ENCODE measurements at regions not wholly inside any gene's neighbourhood (a gene's known extent, or its start where the extent isn't known, plus 50 kb on each side); places are given as distances from the start of the nearest gene placed in this dataset.

- in situ Hi-C loops (cut with MboI; ENCODE audit: low sequenced_read_pairs, unreplicated experiment), result no loop called here
- no peak for TF ChIP-seq CTCF (IDR thresholded peaks at IDR 0.05; ENCODE audit: borderline replicate concordance, control extremely low read depth, extremely low read depth, insufficient read depth, missing control alignments)
- no peak for DNase-seq (ENCODE audit: low spot score)
Measured at GRCh38 chr5:27313549-27313948, 275.2 kb upstream of the CDH9 start.

- no peak for DNase-seq (ENCODE audit: low spot score)
- in situ Hi-C loops (cut with MboI; ENCODE audit: low sequenced_read_pairs, unreplicated experiment), result no loop called here
- TF ChIP-seq CTCF (IDR thresholded peaks at IDR 0.05; ENCODE audit: borderline replicate concordance, control extremely low read depth, extremely low read depth, insufficient read depth, missing control alignments), result no peak
Measured at GRCh38 chr5:27312291-27312893, 274.0 kb upstream of the CDH9 start.

GRCh38 chr5:27311544-27311943 is 273.2 kb upstream of the CDH9 start:
- in situ Hi-C loops (cut with MboI; ENCODE audit: low sequenced_read_pairs, unreplicated experiment), result no loop called here
- TF ChIP-seq CTCF (IDR thresholded peaks at IDR 0.05; ENCODE audit: borderline replicate concordance, control extremely low read depth, extremely low read depth, insufficient read depth, missing control alignments), result no peak
- no peak for DNase-seq (ENCODE audit: low spot score)

GRCh38 chr5:27308153-27308552 is 269.8 kb upstream of the CDH9 start:
- in situ Hi-C loops (cut with MboI; ENCODE audit: low sequenced_read_pairs, unreplicated experiment), result no loop called here
- no peak for DNase-seq (ENCODE audit: low spot score)
- TF ChIP-seq CTCF (IDR thresholded peaks at IDR 0.05; ENCODE audit: borderline replicate concordance, control extremely low read depth, extremely low read depth, insufficient read depth, missing control alignments), result no peak

GRCh38 chr5:27290172-27290571 is 251.8 kb upstream of the CDH9 start:
- no peak for TF ChIP-seq CTCF (IDR thresholded peaks at IDR 0.05; ENCODE audit: borderline replicate concordance, control extremely low read depth, extremely low read depth, insufficient read depth, missing control alignments)
- DNase-seq (ENCODE audit: low spot score), result no peak
- in situ Hi-C loops (cut with MboI; ENCODE audit: low sequenced_read_pairs, unreplicated experiment), result no loop called here

GRCh38 chr5:27276119-27276518 is 237.7 kb upstream of the CDH9 start:
- in situ Hi-C loops (cut with MboI; ENCODE audit: low sequenced_read_pairs, unreplicated experiment), result no loop called here
- TF ChIP-seq CTCF (IDR thresholded peaks at IDR 0.05; ENCODE audit: borderline replicate concordance, control extremely low read depth, extremely low read depth, insufficient read depth, missing control alignments), result no peak
- no peak for DNase-seq (ENCODE audit: low spot score)

Measured in GM13976 (cell line).